ENCODE measurements at regions not wholly inside any gene's neighbourhood (a gene's known extent, or its start where the extent isn't known, plus 50 kb on each side); places are given as distances from the start of the nearest gene placed in this dataset.

DNA sequence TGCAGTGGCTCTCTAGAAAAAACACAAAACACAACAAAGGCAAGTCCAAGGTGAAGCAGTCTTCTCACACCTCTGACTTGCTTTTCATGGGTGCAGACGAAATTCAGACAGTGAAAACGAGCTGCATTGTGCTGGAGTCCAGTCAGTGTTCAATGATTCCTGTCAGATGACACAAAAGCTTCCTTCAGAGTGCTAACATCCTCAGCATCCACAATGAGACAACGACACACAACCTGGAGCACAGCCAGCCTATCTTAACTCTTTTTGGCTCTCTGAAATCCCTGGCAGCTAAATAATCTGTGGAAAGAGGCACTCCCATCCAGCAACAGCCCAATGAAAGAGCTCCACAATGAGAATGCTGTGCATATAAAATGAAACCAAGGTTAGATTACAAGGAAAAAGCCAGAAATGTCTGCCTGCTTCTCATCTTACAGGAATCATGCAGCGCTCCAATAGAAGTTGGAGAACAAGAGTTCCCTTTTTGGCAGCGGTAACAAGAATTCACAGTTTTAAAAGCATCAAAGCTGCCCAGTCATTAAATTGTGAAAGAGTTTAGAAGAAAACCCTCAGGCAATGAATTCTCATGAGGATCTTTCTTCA is 659.8 kb upstream of the TSPY4 start (continued):
- TF ChIP-seq ZNF462 (CRISPR knock-in tag; IDR thresholded peaks at IDR 0.05), result no peak
- TF ChIP-seq JUNB (IDR thresholded peaks at IDR 0.05; ENCODE audit: unreplicated experiment), result no peak
- TF ChIP-seq ZNF331 (CRISPR knock-in tag; IDR thresholded peaks at IDR 0.05; ENCODE audit: low read depth), result no peak
- no peak for TF ChIP-seq EZH2 (IDR thresholded peaks at IDR 0.05; ENCODE audit: low read depth, unreplicated experiment)
- TF ChIP-seq, protein P1, sequence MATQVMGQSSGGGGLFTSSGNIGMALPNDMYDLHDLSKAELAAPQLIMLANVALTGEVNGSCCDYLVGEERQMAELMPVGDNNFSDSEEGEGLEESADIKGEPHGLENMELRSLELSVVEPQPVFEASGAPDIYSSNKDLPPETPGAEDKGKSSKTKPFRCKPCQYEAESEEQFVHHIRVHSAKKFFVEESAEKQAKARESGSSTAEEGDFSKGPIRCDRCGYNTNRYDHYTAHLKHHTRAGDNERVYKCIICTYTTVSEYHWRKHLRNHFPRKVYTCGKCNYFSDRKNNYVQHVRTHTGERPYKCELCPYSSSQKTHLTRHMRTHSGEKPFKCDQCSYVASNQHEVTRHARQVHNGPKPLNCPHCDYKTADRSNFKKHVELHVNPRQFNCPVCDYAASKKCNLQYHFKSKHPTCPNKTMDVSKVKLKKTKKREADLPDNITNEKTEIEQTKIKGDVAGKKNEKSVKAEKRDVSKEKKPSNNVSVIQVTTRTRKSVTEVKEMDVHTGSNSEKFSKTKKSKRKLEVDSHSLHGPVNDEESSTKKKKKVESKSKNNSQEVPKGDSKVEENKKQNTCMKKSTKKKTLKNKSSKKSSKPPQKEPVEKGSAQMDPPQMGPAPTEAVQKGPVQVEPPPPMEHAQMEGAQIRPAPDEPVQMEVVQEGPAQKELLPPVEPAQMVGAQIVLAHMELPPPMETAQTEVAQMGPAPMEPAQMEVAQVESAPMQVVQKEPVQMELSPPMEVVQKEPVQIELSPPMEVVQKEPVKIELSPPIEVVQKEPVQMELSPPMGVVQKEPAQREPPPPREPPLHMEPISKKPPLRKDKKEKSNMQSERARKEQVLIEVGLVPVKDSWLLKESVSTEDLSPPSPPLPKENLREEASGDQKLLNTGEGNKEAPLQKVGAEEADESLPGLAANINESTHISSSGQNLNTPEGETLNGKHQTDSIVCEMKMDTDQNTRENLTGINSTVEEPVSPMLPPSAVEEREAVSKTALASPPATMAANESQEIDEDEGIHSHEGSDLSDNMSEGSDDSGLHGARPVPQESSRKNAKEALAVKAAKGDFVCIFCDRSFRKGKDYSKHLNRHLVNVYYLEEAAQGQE (IDR thresholded peaks at IDR 0.05; ENCODE audit: unreplicated experiment), result no peak
- TF ChIP-seq CREB1 (CRISPR knock-in tag; IDR thresholded peaks at IDR 0.05; ENCODE audit: low read depth), result no peak
- no peak for TF ChIP-seq STAT1 (IDR thresholded peaks at IDR 0.05; ENCODE audit: unreplicated experiment)
- no peak for TF ChIP-seq ZNF114 (CRISPR knock-in tag; IDR thresholded peaks at IDR 0.05)
- TF ChIP-seq EZH2phosphoT487 (IDR thresholded peaks at IDR 0.05; ENCODE audit: unreplicated experiment), result no peak
